Omental fat pad (tissue), 3 donors: ENCODE measurements at regions not wholly inside any gene's neighbourhood (a gene's known extent, or its start where the extent isn't known, plus 50 kb on each side); places are given as distances from the start of the nearest gene placed in this dataset.
"Not testable (repeated sequence)": the region's sequence is repeated elsewhere in the genome, so short reads cannot be mapped to it uniquely, and the experiment has no call there.

Source experiments
- ATAC-seq: fragments of 150-250 bp; one replicate; pipeline ENCODE4 v1.9.1; 2016; ENCODE audit warnings: mild to moderate bottlenecking, moderate library complexity; ENCODE audit not compliant: low FRiP score
- DNase-seq: peaks from one replicate; pipeline ENCODE4 v3.0.0-alpha.2; 2019; ENCODE audit warnings: low spot score
- CTCF ChIP-seq, 3 donors: fragments of 450-650 bp; IDR thresholded peaks; one replicate each; pipeline ENCODE4 v1.5.1; 2016 to 2017; ENCODE audit warnings: antibody characterized with exemption in 3 of 3, mild to moderate bottlenecking in 3 of 3, moderate library complexity in 2 of 3

- no peak for ATAC-seq
- no peak for TF ChIP-seq CTCF (IDR thresholded peaks at IDR 0.05)
- no peak for DNase-seq
Observed at GRCh38 chr20:12847872-12848271, 160.9 kb upstream of the SPTLC3 start.

DNA sequence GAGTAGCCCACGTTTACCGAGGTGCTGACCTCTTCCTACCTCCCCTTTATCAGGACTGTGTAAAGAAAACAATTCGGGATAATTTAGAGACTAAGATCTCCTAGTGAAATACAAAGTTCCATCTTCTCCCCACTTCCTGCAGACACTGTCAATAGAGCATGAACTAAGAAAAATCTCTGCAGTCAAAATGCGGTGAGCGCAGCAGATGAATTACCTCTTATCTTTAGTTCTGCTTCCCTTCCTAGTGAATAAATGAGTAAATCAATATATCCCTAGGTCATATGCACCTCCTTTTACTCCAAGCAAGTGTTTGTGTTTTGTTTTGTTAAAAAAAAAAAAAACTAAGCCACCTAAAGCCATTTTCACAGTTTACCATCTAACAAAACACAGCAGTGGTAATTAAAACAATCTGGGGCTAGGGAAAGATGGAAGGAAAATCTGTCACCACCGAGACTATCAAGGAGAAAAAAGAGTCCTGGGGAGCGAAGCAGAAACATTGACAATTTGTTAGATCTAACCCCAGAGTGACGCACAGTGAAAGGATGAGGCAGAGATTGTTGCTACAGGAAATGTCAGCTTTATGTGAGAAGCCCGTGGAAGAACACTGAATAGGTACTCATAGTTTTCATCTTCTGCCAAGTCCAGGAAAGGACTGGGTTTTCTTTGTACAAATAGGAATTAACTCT lies 159.4 kb upstream of the SPTLC3 start:
- DNase-seq (no peak), ATAC-seq (no peak)
- no peak for TF ChIP-seq CTCF (IDR thresholded peaks at IDR 0.05)

DNA sequence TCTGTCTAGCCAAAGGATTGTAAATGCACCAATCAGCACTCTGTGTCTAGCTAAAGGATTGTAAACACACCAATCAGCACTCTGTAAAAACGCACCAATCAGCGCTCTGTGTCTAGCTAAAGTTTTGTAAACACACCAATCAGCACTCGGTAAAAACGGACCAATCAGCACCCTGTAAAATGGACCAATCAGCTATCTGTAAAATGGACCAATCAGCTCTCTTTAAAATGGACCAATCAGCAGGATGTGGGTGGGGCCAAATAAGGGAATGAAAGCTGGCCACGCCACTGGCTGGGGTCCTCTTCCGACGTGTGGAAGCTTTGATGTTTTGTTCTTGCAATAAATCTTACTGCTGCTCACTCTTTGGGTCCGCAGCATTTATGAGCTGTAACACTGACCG lies 151.1 kb upstream of the SPTLC3 start:
- not testable (repeated sequence) for ATAC-seq, DNase-seq

DNA sequence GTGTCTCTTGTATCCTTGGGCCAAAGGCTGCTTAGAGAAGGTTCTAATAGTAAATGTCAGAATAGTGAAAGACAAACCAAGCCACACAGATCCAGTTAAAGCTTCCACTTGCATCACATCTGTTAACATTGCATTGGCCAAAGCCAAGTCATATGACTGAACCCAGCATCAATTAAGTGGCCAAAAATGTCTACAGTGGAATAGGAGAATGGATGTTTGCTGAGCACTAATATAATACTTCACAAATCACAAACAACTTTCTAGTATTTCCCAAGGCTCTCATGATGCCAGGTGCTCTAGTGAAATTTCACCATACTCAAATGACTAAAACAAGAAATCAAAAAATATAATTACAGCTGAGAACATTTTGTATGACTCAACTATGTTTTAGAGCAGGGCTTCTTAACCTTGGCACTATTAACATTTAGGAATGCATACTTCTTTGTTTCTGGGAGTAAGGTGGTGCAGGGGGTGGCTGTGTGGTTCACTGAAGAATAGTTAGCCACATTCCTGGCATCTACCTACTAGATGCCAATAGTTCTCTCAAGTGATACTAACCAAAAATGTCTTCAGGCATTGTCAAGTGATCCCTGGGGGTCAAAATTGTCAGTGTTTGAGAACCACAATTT lies 148.0 kb upstream of the SPTLC3 start:
- TF ChIP-seq CTCF (IDR thresholded peaks at IDR 0.05) = no peak
- no peak for DNase-seq
- no peak for ATAC-seq

DNA sequence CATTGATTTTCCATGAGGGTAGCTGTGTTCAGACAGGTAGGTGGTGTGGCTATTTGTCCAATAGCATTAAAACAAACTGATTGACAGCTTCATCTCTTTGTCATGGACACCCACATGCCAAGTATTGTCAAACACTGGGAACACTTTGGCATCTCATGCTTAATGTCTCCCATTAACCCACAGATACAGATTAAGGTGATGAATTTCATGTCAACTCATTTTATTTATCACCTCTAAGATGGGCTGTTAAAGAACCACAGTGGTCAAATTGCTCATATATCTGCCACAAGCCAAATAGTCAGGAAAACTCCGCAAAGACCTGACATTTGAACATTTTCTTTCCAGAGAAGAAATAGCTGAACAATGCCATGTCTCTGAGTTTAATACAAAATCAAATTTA lies 139.1 kb upstream of the SPTLC3 start:
- DNase-seq = no peak
- no peak for ATAC-seq
- no peak for TF ChIP-seq CTCF (IDR thresholded peaks at IDR 0.05)

GRCh38 chr20:12870588-12870987 lies 138.2 kb upstream of the SPTLC3 start:
- no peak for TF ChIP-seq CTCF (IDR thresholded peaks at IDR 0.05)
- ATAC-seq = no peak
- DNase-seq = no peak

DNA sequence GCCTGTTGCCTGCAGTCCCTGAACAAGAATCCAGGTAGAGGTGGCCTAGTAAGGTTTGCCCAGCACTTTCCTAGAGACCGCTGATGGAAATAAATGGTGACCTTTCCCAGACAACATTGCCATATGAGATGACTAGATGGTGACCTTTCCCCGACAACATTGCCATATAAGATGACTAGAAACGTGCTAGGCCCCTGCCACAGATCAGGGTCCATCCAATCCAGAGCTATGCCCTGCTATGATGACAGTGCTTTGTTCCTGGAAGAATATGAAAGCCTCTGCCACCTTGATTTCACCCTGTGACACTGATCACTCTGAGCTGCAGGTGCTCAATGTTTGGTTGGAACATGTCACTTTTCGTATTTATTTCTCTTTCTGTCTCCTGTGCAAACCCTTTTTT lies 133.8 kb upstream of the SPTLC3 start:
- DNase-seq (no peak), ATAC-seq (no peak)
- no peak for TF ChIP-seq CTCF (IDR thresholded peaks at IDR 0.05)
